ENCODE measurements at regions not wholly inside any gene's neighbourhood (a gene's known extent, or its start where the extent isn't known, plus 50 kb on each side); places are given as distances from the start of the nearest gene placed in this dataset.

GRCh38 chr12:126385785-126386184 lies 1320.5 kb downstream of the AACS start:
- no peak for TF ChIP-seq EZH2 (IDR thresholded peaks at IDR 0.05)
- no peak for TF ChIP-seq CTCF (IDR thresholded peaks at IDR 0.05)
